SK-N-MC (cell line): ENCODE measurements at regions not wholly inside any gene's neighbourhood (a gene's known extent, or its start where the extent isn't known, plus 50 kb on each side); places are given as distances from the start of the nearest gene placed in this dataset.

Experiments used
- EZH2 ChIP-seq: fragments of 200-600 bp; sonication (generic); IDR thresholded peaks from one replicate; pipeline ENCODE4 v1.6.1; 2017; ENCODE audit warnings: antibody characterized with exemption
- FOXP2 ChIP-seq: optimal IDR thresholded peaks from 2 replicates; pipeline ENCODE3; 2011; ENCODE audit warnings: mild to moderate bottlenecking, moderate library complexity; ENCODE audit not compliant: insufficient read depth; ENCODE audit errors: extremely low read length, control extremely low read depth
- POLR2AphosphoS5 ChIP-seq: IDR thresholded peaks from 2 replicates; pipeline ENCODE4 v1.6.1; 2012; ENCODE audit warnings: mild to moderate bottlenecking, low read depth, low read length, borderline replicate concordance

GRCh38 chr6:74269600-74269858 is 573.5 kb downstream of the CD109 start:
- TF ChIP-seq FOXP2 (no peak), EZH2 (no peak), POLR2AphosphoS5 (no peak)
